ENCODE measurements at regions not wholly inside any gene's neighbourhood (a gene's known extent, or its start where the extent isn't known, plus 50 kb on each side); places are given as distances from the start of the nearest gene placed in this dataset.
"Not testable (repeated sequence)": the region's sequence is repeated elsewhere in the genome, so short reads cannot be mapped to it uniquely, and the experiment has no call there.

DNA sequence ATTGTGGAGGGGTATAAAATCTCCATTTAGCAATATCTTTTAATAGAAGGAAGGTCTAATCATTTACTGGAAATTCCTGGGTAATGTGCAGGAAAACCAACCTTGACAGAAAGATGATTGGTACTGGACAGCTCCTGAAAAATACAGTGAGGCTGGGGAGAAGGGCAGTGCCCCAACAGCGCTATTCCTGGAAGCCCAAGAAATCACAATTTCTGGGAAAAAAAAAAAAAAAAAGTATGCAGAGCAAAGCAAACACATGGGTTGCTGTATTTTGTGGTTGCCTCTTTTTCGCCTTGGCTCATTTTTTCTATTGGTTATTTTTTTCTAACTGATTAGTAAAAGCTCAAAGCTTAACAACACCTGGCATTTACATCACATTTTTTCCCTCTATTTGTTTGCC, 249.7 kb downstream of the ENC1 start:
- no peaks in the 10 kb centered on the region for H3K36me3 ChIP-seq (ENCODE audit: control insufficient read depth in 5 of 5, insufficient read depth in 5 of 5, low read length in 5 of 5)
- H3K27me3 ChIP-seq (ENCODE audit: control insufficient read depth in 5 of 5, insufficient read depth in 4 of 5, low read length in 5 of 5) = no peaks in the 10 kb centered on the region
- H3K4me3 ChIP-seq (ENCODE audit: low read depth in 1 of 5, low read length in 5 of 5) = no peak overlapping the region
- no peaks in the 10 kb centered on the region for H3K9me3 ChIP-seq (ENCODE audit: control insufficient read depth in 5 of 5, low read length in 5 of 5)
- H3K27ac ChIP-seq (ENCODE audit: low read depth, low read length) = no peak overlapping the region
- H3K9ac ChIP-seq (ENCODE audit: low read length in 5 of 5) = no peak overlapping the region
- H3K4me1 ChIP-seq (ENCODE audit: control insufficient read depth in 5 of 5, insufficient read depth in 5 of 5, low read length in 5 of 5) = peaks cover 0 to 5% (median 4%) of the 10 kb centered on the region in 5 donors

DNA sequence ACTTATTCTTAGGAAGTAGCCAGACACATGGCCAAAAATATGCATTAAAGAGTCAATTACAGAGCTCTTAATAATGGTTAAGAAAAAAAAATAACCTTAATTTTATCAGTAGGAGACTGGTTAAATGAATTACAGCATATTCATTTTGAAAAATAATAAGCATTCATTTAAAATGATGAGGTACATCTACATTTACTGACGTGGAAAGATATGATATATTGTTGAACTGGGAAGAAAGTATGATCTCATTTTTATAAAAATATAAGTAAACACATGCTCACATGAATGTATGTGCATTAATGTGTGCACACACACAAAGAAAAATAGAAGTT, 250.3 kb downstream of the ENC1 start:
- Histone ChIP-seq H3K4me3 (ENCODE audit: low read depth in 1 of 5, low read length in 5 of 5) (no peak overlapping the region), H3K4me1 (ENCODE audit: control insufficient read depth in 5 of 5, insufficient read depth in 5 of 5, low read length in 5 of 5) (peaks cover 0 to 6% (median 4%) of the 10 kb centered on the region in 5 donors), H3K9ac (ENCODE audit: low read length in 5 of 5) (no peak overlapping the region), H3K27me3 (ENCODE audit: control insufficient read depth in 5 of 5, insufficient read depth in 4 of 5, low read length in 5 of 5) (no peaks in the 10 kb centered on the region), H3K9me3 (ENCODE audit: control insufficient read depth in 5 of 5, low read length in 5 of 5) (no peaks in the 10 kb centered on the region), H3K27ac (ENCODE audit: low read depth, low read length) (no peak overlapping the region), H3K36me3 (ENCODE audit: control insufficient read depth in 5 of 5, insufficient read depth in 5 of 5, low read length in 5 of 5) (no peaks in the 10 kb centered on the region)

DNA sequence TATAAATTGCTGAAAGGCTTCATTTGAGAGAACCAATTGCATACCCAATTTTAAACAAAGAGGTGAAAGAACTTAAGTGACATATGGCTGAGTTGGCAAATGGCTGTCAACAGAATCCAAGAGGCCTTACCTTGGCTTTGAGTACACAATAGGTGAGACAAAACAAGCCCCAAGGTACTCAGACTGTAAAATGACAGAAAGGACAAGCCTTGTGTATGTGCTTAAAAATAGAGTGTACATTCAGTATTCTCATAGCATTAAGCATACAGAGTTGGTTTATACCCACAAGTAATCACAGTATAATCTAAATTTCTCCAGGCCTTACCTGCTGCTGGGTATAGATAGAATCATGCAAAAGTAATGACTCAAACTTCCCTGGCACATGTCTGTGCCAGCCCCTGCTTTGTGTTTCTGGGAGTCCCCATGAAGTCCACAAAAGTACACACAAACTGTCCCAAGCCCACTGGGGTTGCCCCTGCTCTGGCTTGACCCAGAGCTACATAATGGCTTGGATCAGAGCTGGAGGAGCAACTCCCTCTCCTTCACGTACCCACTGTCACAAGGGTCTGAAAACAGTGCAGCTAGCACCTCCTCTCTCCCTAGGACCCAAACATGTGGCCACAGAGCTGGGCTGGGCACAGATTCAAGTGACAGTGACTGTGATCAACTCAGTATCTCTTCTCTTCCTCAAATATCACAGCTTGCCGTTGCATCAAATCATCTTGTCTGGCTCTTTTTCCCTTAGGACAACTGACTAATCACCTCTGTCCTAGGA, 250.8 kb downstream of the ENC1 start:
- no peak overlapping the region for H3K9ac ChIP-seq (ENCODE audit: low read length in 5 of 5)
- H3K27me3 ChIP-seq (ENCODE audit: control insufficient read depth in 5 of 5, insufficient read depth in 4 of 5, low read length in 5 of 5) = no peaks in the 10 kb centered on the region
- no peak overlapping the region for H3K4me3 ChIP-seq (ENCODE audit: low read depth in 1 of 5, low read length in 5 of 5)

DNA sequence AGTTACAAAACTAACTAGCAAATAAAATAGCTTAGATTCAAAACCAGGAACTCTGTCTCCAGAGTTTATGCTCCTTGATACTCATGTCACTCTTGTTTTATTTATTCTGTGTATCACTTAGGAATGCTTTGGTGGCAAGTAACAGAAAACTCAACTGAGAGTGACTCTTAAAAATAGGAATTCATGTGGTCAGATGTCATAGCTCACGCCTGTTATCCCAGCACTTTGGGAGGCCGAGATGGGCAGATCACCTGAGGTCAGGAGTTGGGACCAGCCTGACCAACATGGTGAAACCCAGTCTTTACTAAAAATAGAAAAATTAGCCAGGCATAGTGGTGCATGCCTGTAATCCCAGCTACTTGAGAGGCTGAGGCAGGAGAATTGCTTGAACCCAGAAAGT, 252.1 kb downstream of the ENC1 start:
- peaks cover 7 to 19% (median 13%) of the 10 kb centered on the region in 5 donors for H3K4me1 ChIP-seq (ENCODE audit: control insufficient read depth in 5 of 5, insufficient read depth in 5 of 5, low read length in 5 of 5)
- H3K4me3 ChIP-seq (ENCODE audit: low read depth in 1 of 5, low read length in 5 of 5) = not testable (repeated sequence)

More for the DNA sequence above, 250.8 kb downstream of the ENC1 start:
- Histone ChIP-seq H3K4me1 (ENCODE audit: control insufficient read depth in 5 of 5, insufficient read depth in 5 of 5, low read length in 5 of 5) (peaks cover 0 to 10% (median 4%) of the 10 kb centered on the region in 5 donors), H3K27ac (ENCODE audit: low read depth, low read length) (no peak overlapping the region), H3K9me3 (ENCODE audit: control insufficient read depth in 5 of 5, low read length in 5 of 5) (no peaks in the 10 kb centered on the region), H3K36me3 (ENCODE audit: control insufficient read depth in 5 of 5, insufficient read depth in 5 of 5, low read length in 5 of 5) (no peaks in the 10 kb centered on the region)

DNA sequence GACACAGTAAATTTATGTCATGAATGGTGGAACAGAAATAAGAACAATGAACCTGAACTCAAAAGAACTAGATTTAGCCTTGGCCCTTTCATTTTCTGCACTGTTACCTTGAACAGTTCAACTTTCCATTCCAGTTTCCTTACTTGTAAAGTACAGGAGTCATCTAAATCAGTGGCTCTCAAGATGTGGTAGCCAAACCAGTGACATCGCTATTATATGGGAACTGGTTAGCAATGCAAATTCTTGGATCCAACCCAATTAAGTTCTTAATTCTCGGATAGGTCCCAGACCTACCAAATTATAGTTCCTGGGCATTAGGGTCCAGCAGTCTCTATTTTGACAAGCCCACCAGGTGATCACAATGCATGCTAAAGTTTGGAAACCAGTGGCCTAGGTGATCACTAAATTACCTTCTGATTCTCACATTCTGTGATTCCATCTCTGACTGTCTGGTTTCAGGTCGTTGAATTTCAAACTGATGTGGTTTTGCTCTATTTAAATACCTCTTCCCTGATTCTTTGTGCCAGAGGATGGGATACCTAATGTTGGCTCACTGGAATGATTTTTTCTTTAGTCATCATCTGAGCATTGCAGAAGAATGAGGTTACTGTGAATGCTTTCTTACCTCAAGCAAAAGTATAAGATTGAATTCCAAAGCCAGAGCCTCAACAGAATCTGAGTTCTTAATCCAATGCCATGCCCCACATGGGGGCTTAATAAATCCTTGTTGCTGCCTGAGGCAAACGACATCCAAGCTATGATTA, 253.8 kb downstream of the ENC1 start:
- peaks cover 7 to 30% (median 22%) of the 10 kb centered on the region in 5 donors for H3K4me1 ChIP-seq (ENCODE audit: control insufficient read depth in 5 of 5, insufficient read depth in 5 of 5, low read length in 5 of 5)
- no peaks in the 10 kb centered on the region for H3K27me3 ChIP-seq (ENCODE audit: control insufficient read depth in 5 of 5, insufficient read depth in 4 of 5, low read length in 5 of 5)
- no peaks in the 10 kb centered on the region for H3K9me3 ChIP-seq (ENCODE audit: control insufficient read depth in 5 of 5, low read length in 5 of 5)
- no peaks in the 10 kb centered on the region for H3K36me3 ChIP-seq (ENCODE audit: control insufficient read depth in 5 of 5, insufficient read depth in 5 of 5, low read length in 5 of 5)
- no peak overlapping the region for H3K27ac ChIP-seq (ENCODE audit: low read depth, low read length)
- no peak overlapping the region for H3K4me3 ChIP-seq (ENCODE audit: low read depth in 1 of 5, low read length in 5 of 5)
- no peak overlapping the region for H3K9ac ChIP-seq (ENCODE audit: low read length in 5 of 5)

More for the DNA sequence above, 252.1 kb downstream of the ENC1 start:
- H3K27ac ChIP-seq (ENCODE audit: low read depth, low read length); H3K9ac ChIP-seq (ENCODE audit: low read length in 5 of 5); H3K9me3 ChIP-seq (ENCODE audit: control insufficient read depth in 5 of 5, low read length in 5 of 5); H3K36me3 ChIP-seq (ENCODE audit: control insufficient read depth in 5 of 5, insufficient read depth in 5 of 5, low read length in 5 of 5); H3K27me3 ChIP-seq (ENCODE audit: control insufficient read depth in 5 of 5, insufficient read depth in 4 of 5, low read length in 5 of 5): not testable (repeated sequence)

DNA sequence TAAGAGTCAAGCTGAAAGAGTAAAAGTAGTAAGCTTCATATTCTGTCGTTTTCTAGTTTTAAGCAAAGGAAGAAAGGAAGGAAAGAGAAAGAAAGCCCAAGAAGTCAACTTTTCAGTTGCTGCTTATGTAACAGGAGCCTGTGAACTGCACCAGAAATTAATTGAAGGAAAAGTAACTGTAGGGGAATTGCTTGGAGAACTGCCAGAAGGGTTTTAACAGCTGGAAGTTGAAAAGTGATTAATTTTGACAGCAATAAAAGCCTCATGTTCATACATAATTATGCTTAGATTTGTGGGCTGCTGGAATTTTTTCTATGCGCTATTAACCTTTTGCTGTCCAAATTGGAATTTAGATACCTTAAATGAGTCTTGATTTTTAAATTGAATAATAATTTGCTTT, 255.7 kb downstream of the ENC1 start:
- H3K4me1 ChIP-seq (ENCODE audit: control insufficient read depth in 5 of 5, insufficient read depth in 5 of 5, low read length in 5 of 5) = peaks cover 8 to 38% (median 27%) of the 10 kb centered on the region in 5 donors
- H3K4me3 ChIP-seq (ENCODE audit: low read depth in 1 of 5, low read length in 5 of 5) = no peak overlapping the region
- H3K36me3 ChIP-seq (ENCODE audit: control insufficient read depth in 5 of 5, insufficient read depth in 5 of 5, low read length in 5 of 5) = no peaks in the 10 kb centered on the region
- no peak overlapping the region for H3K9ac ChIP-seq (ENCODE audit: low read length in 5 of 5)
- no peak overlapping the region for H3K27ac ChIP-seq (ENCODE audit: low read depth, low read length)
- H3K9me3 ChIP-seq (ENCODE audit: control insufficient read depth in 5 of 5, low read length in 5 of 5) = no peaks in the 10 kb centered on the region
- no peaks in the 10 kb centered on the region for H3K27me3 ChIP-seq (ENCODE audit: control insufficient read depth in 5 of 5, insufficient read depth in 4 of 5, low read length in 5 of 5)

DNA sequence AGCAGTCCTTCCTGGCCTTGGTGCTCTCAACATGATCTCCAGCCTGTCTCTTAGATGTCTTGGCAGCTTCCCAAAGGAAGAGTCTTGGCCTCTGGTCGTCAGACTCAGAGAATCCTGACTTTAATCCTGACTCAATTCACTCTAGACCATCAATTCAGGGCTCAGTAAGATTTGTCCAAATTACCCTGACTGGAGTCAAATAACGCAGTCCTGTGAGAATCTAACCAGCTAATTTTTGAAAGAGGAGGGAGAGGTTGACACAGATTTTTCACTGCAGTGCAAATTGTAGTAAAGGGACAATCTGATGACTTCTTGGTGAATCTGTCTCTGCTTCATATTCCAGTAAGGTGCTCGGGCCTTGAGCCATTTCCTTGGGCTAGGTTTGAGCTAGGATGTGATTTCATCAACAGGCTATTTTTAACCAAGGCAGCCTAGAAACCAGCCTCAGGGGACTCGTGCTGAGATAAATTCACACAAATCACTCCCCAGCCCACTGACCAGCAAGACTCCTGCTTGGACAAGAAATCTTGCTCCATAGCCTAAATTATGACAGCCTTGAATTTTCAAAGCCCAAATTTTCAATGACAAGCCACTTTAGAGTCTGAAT, 257.4 kb downstream of the ENC1 start:
- Histone ChIP-seq H3K9ac (ENCODE audit: low read length in 5 of 5) (peak overlapping the region in 3 of 5 donors; percentile 9 to 56 (median 35)), H3K27me3 (ENCODE audit: control insufficient read depth in 5 of 5, insufficient read depth in 4 of 5, low read length in 5 of 5) (no peaks in the 10 kb centered on the region), H3K4me3 (ENCODE audit: low read depth in 1 of 5, low read length in 5 of 5) (no peak overlapping the region), H3K9me3 (ENCODE audit: control insufficient read depth in 5 of 5, low read length in 5 of 5) (no peaks in the 10 kb centered on the region), H3K27ac (ENCODE audit: low read depth, low read length) (peak overlapping the region; percentile 40), H3K4me1 (ENCODE audit: control insufficient read depth in 5 of 5, insufficient read depth in 5 of 5, low read length in 5 of 5) (peaks cover 11 to 44% (median 27%) of the 10 kb centered on the region in 5 donors), H3K36me3 (ENCODE audit: control insufficient read depth in 5 of 5, insufficient read depth in 5 of 5, low read length in 5 of 5) (no peaks in the 10 kb centered on the region)

DNA sequence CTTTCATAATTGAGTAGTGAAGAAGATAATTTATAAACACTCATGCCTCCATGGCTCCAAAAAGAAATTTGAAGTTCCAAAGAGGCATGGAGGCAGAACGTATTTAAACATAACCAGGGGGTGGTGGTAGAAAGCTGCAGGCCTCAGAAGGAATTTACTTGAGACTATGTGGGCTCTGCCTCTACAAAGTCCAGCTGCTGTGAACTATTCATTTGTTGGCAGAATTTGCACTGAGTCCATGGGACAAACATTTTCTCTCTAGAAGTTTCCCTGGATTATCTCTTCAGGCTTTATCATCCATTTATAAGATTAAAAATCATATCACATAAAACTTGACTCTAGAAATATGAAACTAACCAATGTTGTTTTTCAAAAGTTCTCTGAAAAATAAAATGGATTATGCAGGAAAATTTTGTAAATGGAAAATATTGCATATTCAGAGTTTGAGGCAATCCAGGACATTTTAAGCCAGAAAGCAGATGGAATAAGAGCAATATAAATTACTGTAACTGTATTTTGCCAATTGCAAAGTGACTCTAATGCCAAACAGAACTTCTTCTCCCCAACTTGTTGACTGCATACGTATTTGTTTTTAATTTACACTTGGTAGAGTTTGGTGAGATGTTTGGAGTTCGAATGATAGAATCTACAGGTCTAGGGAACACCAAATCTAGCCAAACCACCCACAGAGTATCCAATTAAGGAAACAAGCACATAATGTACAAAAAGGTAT, 258.2 kb downstream of the ENC1 start:
- peak overlapping the region; percentile 40 for H3K27ac ChIP-seq (ENCODE audit: low read depth, low read length)
- no peaks in the 10 kb centered on the region for H3K36me3 ChIP-seq (ENCODE audit: control insufficient read depth in 5 of 5, insufficient read depth in 5 of 5, low read length in 5 of 5)
- peaks cover 11 to 44% (median 27%) of the 10 kb centered on the region in 5 donors for H3K4me1 ChIP-seq (ENCODE audit: control insufficient read depth in 5 of 5, insufficient read depth in 5 of 5, low read length in 5 of 5)
- no peak overlapping the region for H3K4me3 ChIP-seq (ENCODE audit: low read depth in 1 of 5, low read length in 5 of 5)
- H3K9ac ChIP-seq (ENCODE audit: low read length in 5 of 5) = peak overlapping the region in 1 of 5 donors; percentile 9
- no peaks in the 10 kb centered on the region for H3K27me3 ChIP-seq (ENCODE audit: control insufficient read depth in 5 of 5, insufficient read depth in 4 of 5, low read length in 5 of 5)
- H3K9me3 ChIP-seq (ENCODE audit: control insufficient read depth in 5 of 5, low read length in 5 of 5) = no peaks in the 10 kb centered on the region

DNA sequence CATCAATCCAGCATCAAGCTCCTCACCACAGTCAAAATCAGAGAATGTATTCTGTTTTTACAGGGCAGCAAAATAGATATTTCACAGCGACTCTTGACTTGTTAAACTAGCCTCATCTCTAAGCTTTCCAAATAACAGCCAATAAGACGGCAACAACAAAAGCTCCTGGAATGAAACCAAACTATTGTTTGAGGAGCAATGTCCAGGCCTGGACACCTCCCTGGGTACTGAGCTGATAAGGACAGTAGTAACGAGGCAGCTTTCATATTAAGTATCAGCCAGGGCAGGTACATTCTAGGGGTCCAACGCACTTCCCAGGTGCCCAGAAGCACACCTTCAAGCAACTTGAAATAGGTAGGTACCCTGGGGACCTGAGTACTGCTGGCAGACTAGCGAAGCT, 260.3 kb downstream of the ENC1 start:
- Histone ChIP-seq H3K36me3 (ENCODE audit: control insufficient read depth in 5 of 5, insufficient read depth in 5 of 5, low read length in 5 of 5) (no peaks in the 10 kb centered on the region), H3K4me3 (ENCODE audit: low read depth in 1 of 5, low read length in 5 of 5) (no peak overlapping the region), H3K9me3 (ENCODE audit: control insufficient read depth in 5 of 5, low read length in 5 of 5) (no peaks in the 10 kb centered on the region), H3K9ac (ENCODE audit: low read length in 5 of 5) (no peak overlapping the region), H3K27me3 (ENCODE audit: control insufficient read depth in 5 of 5, insufficient read depth in 4 of 5, low read length in 5 of 5) (no peaks in the 10 kb centered on the region), H3K27ac (ENCODE audit: low read depth, low read length) (no peak overlapping the region), H3K4me1 (ENCODE audit: control insufficient read depth in 5 of 5, insufficient read depth in 5 of 5, low read length in 5 of 5) (peaks cover 11 to 43% (median 27%) of the 10 kb centered on the region in 5 donors)

All from subcutaneous abdominal adipose tissue (tissue), 5 donors.